ENCODE measurements at regions not wholly inside any gene's neighbourhood (a gene's known extent, or its start where the extent isn't known, plus 50 kb on each side); places are given as distances from the start of the nearest gene placed in this dataset.

DNA sequence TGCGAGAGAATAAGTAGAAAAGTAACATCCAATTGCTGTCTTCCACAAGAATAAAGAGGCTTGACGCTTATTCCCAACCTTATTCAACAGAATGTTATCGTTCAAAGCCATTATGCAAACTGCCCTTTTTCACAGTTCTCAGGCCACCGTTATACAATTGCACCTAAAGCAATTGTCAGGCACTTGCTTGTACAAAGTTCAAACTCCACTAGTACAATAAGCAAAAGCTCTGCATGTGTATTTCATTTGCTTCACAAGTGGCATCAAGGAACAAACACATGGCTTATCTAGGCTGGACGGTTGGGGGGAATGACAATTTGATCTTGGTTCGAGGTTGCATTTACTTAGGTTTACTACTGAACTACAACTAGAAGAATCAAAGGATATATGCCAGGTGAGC is 815.6 kb downstream of the EFNB2 start:
- TF ChIP-seq TEAD4 (IDR thresholded peaks at IDR 0.05; ENCODE audit: low read depth, low read length): no peak
- no peak for TF ChIP-seq ZNF274 (IDR thresholded peaks at IDR 0.05; ENCODE audit: borderline replicate concordance, extremely low read depth, low read length)
- TF ChIP-seq, protein P1, sequence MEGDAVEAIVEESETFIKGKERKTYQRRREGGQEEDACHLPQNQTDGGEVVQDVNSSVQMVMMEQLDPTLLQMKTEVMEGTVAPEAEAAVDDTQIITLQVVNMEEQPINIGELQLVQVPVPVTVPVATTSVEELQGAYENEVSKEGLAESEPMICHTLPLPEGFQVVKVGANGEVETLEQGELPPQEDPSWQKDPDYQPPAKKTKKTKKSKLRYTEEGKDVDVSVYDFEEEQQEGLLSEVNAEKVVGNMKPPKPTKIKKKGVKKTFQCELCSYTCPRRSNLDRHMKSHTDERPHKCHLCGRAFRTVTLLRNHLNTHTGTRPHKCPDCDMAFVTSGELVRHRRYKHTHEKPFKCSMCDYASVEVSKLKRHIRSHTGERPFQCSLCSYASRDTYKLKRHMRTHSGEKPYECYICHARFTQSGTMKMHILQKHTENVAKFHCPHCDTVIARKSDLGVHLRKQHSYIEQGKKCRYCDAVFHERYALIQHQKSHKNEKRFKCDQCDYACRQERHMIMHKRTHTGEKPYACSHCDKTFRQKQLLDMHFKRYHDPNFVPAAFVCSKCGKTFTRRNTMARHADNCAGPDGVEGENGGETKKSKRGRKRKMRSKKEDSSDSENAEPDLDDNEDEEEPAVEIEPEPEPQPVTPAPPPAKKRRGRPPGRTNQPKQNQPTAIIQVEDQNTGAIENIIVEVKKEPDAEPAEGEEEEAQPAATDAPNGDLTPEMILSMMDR (IDR thresholded peaks at IDR 0.05; ENCODE audit: control extremely low read depth in 1 of 3, insufficient read depth in 1 of 3, low read depth in 1 of 3, low read length in 3 of 3): no peak
- no peak for TF ChIP-seq EZH2 (IDR thresholded peaks at IDR 0.05; ENCODE audit: low read depth, low read length, severe bottlenecking)
- TF ChIP-seq EP300 (IDR thresholded peaks at IDR 0.05; ENCODE audit: borderline replicate concordance in 1 of 2, low read depth in 2 of 2, low read length in 2 of 2): no peak
